GM23248 (cell line): ENCODE measurements at regions not wholly inside any gene's neighbourhood (a gene's known extent, or its start where the extent isn't known, plus 50 kb on each side); places are given as distances from the start of the nearest gene placed in this dataset.

Experiments
- DNase-seq: peaks from one replicate; pipeline ENCODE4 v3.0.0-alpha.2; 2015
- H2AFZ ChIP-seq: fragments of 200-600 bp; sonication (generic); 2 replicates; pipeline ENCODE4 v1.6.1; 2016; ENCODE audit warnings: antibody characterized with exemption
- H3F3A ChIP-seq: fragments of 200-600 bp; sonication (generic); 2 replicates; pipeline ENCODE4 v1.6.1; 2016; ENCODE audit warnings: mild to moderate bottlenecking, antibody characterized with exemption, mixed run types; ENCODE audit not compliant: insufficient read depth
- H3K27ac ChIP-seq: fragments of 200-600 bp; sonication (generic); 2 replicates; pipeline ENCODE4 v1.5.1; 2016; ENCODE audit warnings: mild to moderate bottlenecking
- H3K27me3 ChIP-seq: fragments of 200-600 bp; sonication (generic); replicated peaks from 2 replicates; pipeline ENCODE4 v1.6.1; 2016; ENCODE audit warnings: mild to moderate bottlenecking; ENCODE audit not compliant: insufficient read depth
- H3K36me3 ChIP-seq: fragments of 200-600 bp; sonication (generic); 2 replicates; pipeline ENCODE4 v1.6.1; 2016; ENCODE audit warnings: low read depth, mild to moderate bottlenecking
- H3K4me1 ChIP-seq: fragments of 200-600 bp; sonication (generic); 2 replicates; pipeline ENCODE4 v1.6.1; 2016; ENCODE audit warnings: mild to moderate bottlenecking; ENCODE audit not compliant: insufficient read depth
- H3K4me2 ChIP-seq: fragments of 200-600 bp; sonication (generic); one replicate; pipeline ENCODE4 v1.6.1; 2016; ENCODE audit warnings: mild to moderate bottlenecking; ENCODE audit not compliant: unreplicated experiment
- H3K4me3 ChIP-seq: fragments of 200-600 bp; sonication (generic); 2 replicates; pipeline ENCODE4 v1.5.1; 2016; ENCODE audit warnings: mild to moderate bottlenecking
- H3K79me2 ChIP-seq: fragments of 200-600 bp; sonication (generic); 2 replicates; pipeline ENCODE4 v1.6.1; 2016; ENCODE audit warnings: mild to moderate bottlenecking; ENCODE audit not compliant: insufficient read depth
- H3K9ac ChIP-seq: fragments of 200-600 bp; sonication (generic); 2 replicates; pipeline ENCODE4 v1.6.1; 2016; ENCODE audit warnings: mild to moderate bottlenecking
- H3K9me2 ChIP-seq: fragments of 200-600 bp; sonication (generic); 2 replicates; pipeline ENCODE4 v1.6.1; 2016; ENCODE audit warnings: mixed run types, mild to moderate bottlenecking, moderate library complexity; ENCODE audit not compliant: insufficient read depth
- H3K9me3 ChIP-seq: fragments of 200-600 bp; sonication (generic); one replicate; pipeline ENCODE4 v1.6.1; 2017; ENCODE audit warnings: low read depth
- H4K20me1 ChIP-seq: fragments of 200-600 bp; sonication (generic); 2 replicates; pipeline ENCODE4 v1.6.0; 2016; ENCODE audit not compliant: insufficient read depth
- EZH2 ChIP-seq: fragments of 200-600 bp; sonication (generic); IDR thresholded peaks from 2 replicates; pipeline ENCODE4 v1.6.1; 2018; ENCODE audit warnings: antibody characterized with exemption, mild to moderate bottlenecking; ENCODE audit not compliant: insufficient read depth, poor library complexity, severe bottlenecking
- EZH2phosphoT487 ChIP-seq: fragments of 200-600 bp; sonication (generic); IDR thresholded peaks from 2 replicates; pipeline ENCODE4 v1.6.1; 2018; ENCODE audit warnings: antibody characterized with exemption, moderate library complexity, mild to moderate bottlenecking, low read depth; ENCODE audit not compliant: insufficient read depth
- WGBS, 2 experiments: methylation state at CpG; one replicate each; pipeline ENCODE4 v1.1.6; 2015 to 2017; ENCODE audit warnings: low lambda C conversion rate in 2 of 2, low coverage in 1 of 2; ENCODE audit errors: missing lambda C conversion rate in 2 of 2; 5-methylcytosine and 5-hydroxymethylcytosine counted together
- in situ Hi-C: fragments of 300-500 bp; cut with MboI; formaldehyde crosslinking; loops from 2 replicates; pipeline ENCODE4 v1.15.0; 2020

GRCh38 chr3:110752307-110752706, 319.3 kb upstream of the NECTIN3 start:
- Histone ChIP-seq H3K36me3 (no peaks in the 10 kb centered on the region), H3F3A (no peaks in the 10 kb centered on the region), H3K4me2 (no peak overlapping the region), H3K27me3 (no peaks in the 10 kb centered on the region), H2AFZ (no peak overlapping the region), H3K79me2 (no peaks in the 10 kb centered on the region), H3K9me2 (no peaks in the 10 kb centered on the region), H3K27ac (no peak overlapping the region), H3K9me3 (no peaks in the 10 kb centered on the region), H3K4me1 (no peaks in the 10 kb centered on the region), H3K9ac (no peak overlapping the region), H4K20me1 (no peaks in the 10 kb centered on the region), H3K4me3 (no peak overlapping the region)
- DNase-seq = no peak
- TF ChIP-seq EZH2 (no peak), EZH2phosphoT487 (no peak)
- in situ Hi-C loops = no loop called here
- WGBS, 2 experiments = 89 to 90% methylated on average over 3 of the region's 3 CpGs

GRCh38 chr3:110753516-110753915, 318.1 kb upstream of the NECTIN3 start:
- H3K27ac ChIP-seq = no peak overlapping the region
- no peak overlapping the region for H3K4me3 ChIP-seq
- H3K4me1 ChIP-seq = no peaks in the 10 kb centered on the region
- H3K27me3 ChIP-seq = no peaks in the 10 kb centered on the region
- no peak overlapping the region for H3K4me2 ChIP-seq
- no peak overlapping the region for H2AFZ ChIP-seq
- no peaks in the 10 kb centered on the region for H3K36me3 ChIP-seq
- WGBS, 2 experiments = 88 to 91% methylated on average over 1 of the region's 1 CpG
- no peaks in the 10 kb centered on the region for H4K20me1 ChIP-seq
- no peaks in the 10 kb centered on the region for H3K79me2 ChIP-seq
- H3K9ac ChIP-seq = no peak overlapping the region
- H3F3A ChIP-seq = no peaks in the 10 kb centered on the region
- no peak for TF ChIP-seq EZH2
- no peak for TF ChIP-seq EZH2phosphoT487
- in situ Hi-C loops = no loop called here
- no peaks in the 10 kb centered on the region for H3K9me2 ChIP-seq
- no peak for DNase-seq
- H3K9me3 ChIP-seq = no peaks in the 10 kb centered on the region

- 40 to 42% methylated on average over 3 of the region's 3 CpGs for WGBS, 2 experiments
- Histone ChIP-seq H3K4me1 (no peaks in the 10 kb centered on the region), H3K27me3 (no peaks in the 10 kb centered on the region), H3K9me3 (no peaks in the 10 kb centered on the region), H3K36me3 (no peaks in the 10 kb centered on the region), H3K9me2 (0 out of 2 replicates have a peak, but pooled peaks cover 3% of the 10 kb centered on the region), H3F3A (no peaks in the 10 kb centered on the region), H3K4me2 (no peak overlapping the region), H3K9ac (no peak overlapping the region), H3K27ac (no peak overlapping the region), H3K4me3 (no peak overlapping the region), H2AFZ (no peak overlapping the region), H4K20me1 (no peaks in the 10 kb centered on the region), H3K79me2 (no peaks in the 10 kb centered on the region)
- no peak for TF ChIP-seq EZH2phosphoT487
- TF ChIP-seq EZH2 = no peak
- no peak for DNase-seq
- in situ Hi-C loops = no loop called here
Measured at GRCh38 chr3:110754212-110754916, 317.3 kb upstream of the NECTIN3 start.

- Histone ChIP-seq H3K27me3 (no peaks in the 10 kb centered on the region), H3K4me3 (no peak overlapping the region), H3K27ac (no peak overlapping the region), H3K79me2 (no peaks in the 10 kb centered on the region), H3K36me3 (no peaks in the 10 kb centered on the region), H3F3A (no peaks in the 10 kb centered on the region), H4K20me1 (no peaks in the 10 kb centered on the region), H2AFZ (no peak overlapping the region), H3K9me2 (0 out of 2 replicates have a peak, but pooled peaks cover 3% of the 10 kb centered on the region), H3K4me1 (no peaks in the 10 kb centered on the region), H3K9me3 (no peaks in the 10 kb centered on the region), H3K4me2 (no peak overlapping the region), H3K9ac (no peak overlapping the region)
- in situ Hi-C loops = no loop called here
- 71 to 80% methylated on average over 7 of the region's 7 CpGs for WGBS, 2 experiments
- TF ChIP-seq EZH2phosphoT487 (no peak), EZH2 (no peak)
- DNase-seq = no peak
Measured at GRCh38 chr3:110755345-110755744, 316.3 kb upstream of the NECTIN3 start.
